ENCODE measurements at regions not wholly inside any gene's neighbourhood (a gene's known extent, or its start where the extent isn't known, plus 50 kb on each side); places are given as distances from the start of the nearest gene placed in this dataset.

GRCh38 chr3:10737785-10738184, 78.2 kb upstream of the SLC6A11 start:
- TF ChIP-seq SOX13 (IDR thresholded peaks at IDR 0.05) (no peak), SOX13 (CRISPR knock-in tag; conservative IDR thresholded peaks at IDR 0.05 in 1 of 2, IDR thresholded peaks at IDR 0.05 in 1 of 2) (no peak), ATF7 (IDR thresholded peaks at IDR 0.05) (peak; percentile 56), ATF7 (CRISPR knock-in tag; IDR thresholded peaks at IDR 0.05) (no peak), ZNF768 (CRISPR knock-in tag; IDR thresholded peaks at IDR 0.05) (no peak), MAFF (IDR thresholded peaks at IDR 0.05; ENCODE audit: low read depth, low read length) (peak; percentile 58), MAFK (conservative IDR thresholded peaks at IDR 0.05 in 1 of 2, IDR thresholded peaks at IDR 0.05 in 1 of 2; ENCODE audit: low read length in 2 of 2) (peak; percentile 61 to 73; a peak in 3 of 4 replicates), TMF1 (CRISPR knock-in tag; IDR thresholded peaks at IDR 0.05; ENCODE audit: low read depth) (no peak), ZNF12 (CRISPR knock-in tag; IDR thresholded peaks at IDR 0.05) (no peak)
- 38% methylated on average over 7 of the region's 7 CpGs for WGBS (ENCODE audit: low lambda C conversion rate)
- ATAC-seq = no peak
- H3K4me1 ChIP-seq (ENCODE audit: insufficient read depth, low read length) = no peaks in the 10 kb centered on the region
- no peaks in the 10 kb centered on the region for H3K36me3 ChIP-seq (replicated peaks in 1 of 2; ENCODE audit: control insufficient read depth in 1 of 2, insufficient read depth in 2 of 2, low read length in 2 of 2)
- in situ Hi-C loops (cut with HindIII; ENCODE audit: extremely low pct_ligation_motif_present, low pct_unique_long_range_greater_than_20kb) = loop anchor here (5.0 to 10.0 kb wide), 2 partner anchors 223 to 320 kb away; no protein-coding TSS in a partner anchor
- H3K4me2 ChIP-seq (ENCODE audit: low read depth, low read length) = no peak overlapping the region
- no peak overlapping the region for H2AFZ ChIP-seq (ENCODE audit: low read length)
- H3K9ac ChIP-seq (ENCODE audit: insufficient read depth, low read depth, low read length) = no peak overlapping the region
- no peak for DNase-seq (ENCODE audit: low spot score)
- H3K9me3 ChIP-seq (ENCODE audit: low read length) = peaks cover 16% of the 10 kb centered on the region
- H3K4me3 ChIP-seq (replicated peaks in 1 of 3; ENCODE audit: insufficient read depth in 1 of 3, low read depth in 2 of 3, low read length in 3 of 3) = no peak overlapping the region
- intact Hi-C loops (cut with micrococcal nuclease; ENCODE audit: unreplicated experiment) = loop anchor here (5.0 kb wide), 1 partner anchor 395 kb away; no protein-coding TSS in a partner anchor
- H3K27me3 ChIP-seq (ENCODE audit: control insufficient read depth in 1 of 2, insufficient read depth in 2 of 2, low read length in 2 of 2) = peaks cover 1 to 11% of the 10 kb centered on the region in 2 experiments; a peak in 3 of 5 replicates
- H3K79me2 ChIP-seq (ENCODE audit: insufficient read depth, low read length) = no peaks in the 10 kb centered on the region
- no peak overlapping the region for H3K27ac ChIP-seq (ENCODE audit: extremely low read length, insufficient read depth, low read length)
- no peaks in the 10 kb centered on the region; the same call in 1 of the 2 replicates for H4K20me1 ChIP-seq (ENCODE audit: insufficient read depth, low read length)
- POLR2A ChIA-PET = interaction anchor here (1.7 kb wide), 1 partner anchor 417 kb away, joined by 3 read pairs; the partner anchor contains the start of gene SEC13
- BruUV-seq (replicated peaks) = no TSS peak
- no peak for FAIRE-seq
- CTCF ChIA-PET (ENCODE audit: low intra/inter-chr PET ratio, low total read pairs) = interaction anchor here (2.0 kb wide), 1 partner anchor 320 kb away, joined by 17 read pairs; no protein-coding TSS in a partner anchor

All from HepG2 (cell line).